Fibroblast of pulmonary artery (primary cell): ENCODE measurements at regions not wholly inside any gene's neighbourhood (a gene's known extent, or its start where the extent isn't known, plus 50 kb on each side); places are given as distances from the start of the nearest gene placed in this dataset.

Source experiments
- DNase-seq: peaks from one replicate; pipeline ENCODE4 v3.0.0-alpha.2; 2010; ENCODE audit warnings: low read depth
- H3K4me3 ChIP-seq: replicated peaks from 2 replicates; pipeline ENCODE4 v1.5.1; 2011; ENCODE audit warnings: low read depth, mild to moderate bottlenecking, control low read depth, low read length, moderate library complexity
- TF ChIP-seq, protein P1 (sequence below): IDR thresholded peaks from 2 replicates; pipeline ENCODE4 v1.5.1; 2011; ENCODE audit warnings: mild to moderate bottlenecking, control low read depth, low read length, inconsistent platforms; ENCODE audit errors: missing control alignments

DNA sequence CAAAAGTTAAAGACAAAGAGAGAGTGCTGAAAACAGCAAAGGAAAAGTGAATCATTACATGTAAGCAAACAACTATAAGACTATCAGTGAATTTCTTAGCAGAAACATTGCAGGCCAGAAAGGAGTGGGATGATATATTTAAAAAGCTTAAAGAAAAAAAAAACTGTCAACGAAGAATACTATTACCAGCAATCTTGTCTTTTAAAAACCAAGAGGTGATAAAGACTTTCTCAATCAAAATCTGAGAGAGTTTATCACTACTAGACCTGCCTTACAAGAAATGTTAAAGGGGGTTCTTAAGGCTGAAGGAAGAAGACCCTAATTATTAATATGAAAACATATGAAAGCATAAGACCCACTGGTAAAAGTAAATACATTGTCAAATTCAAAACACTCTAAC is 132.5 kb upstream of the ZCCHC13 start:
- H3K4me3 ChIP-seq: no peak overlapping the region
- TF ChIP-seq, protein P1, sequence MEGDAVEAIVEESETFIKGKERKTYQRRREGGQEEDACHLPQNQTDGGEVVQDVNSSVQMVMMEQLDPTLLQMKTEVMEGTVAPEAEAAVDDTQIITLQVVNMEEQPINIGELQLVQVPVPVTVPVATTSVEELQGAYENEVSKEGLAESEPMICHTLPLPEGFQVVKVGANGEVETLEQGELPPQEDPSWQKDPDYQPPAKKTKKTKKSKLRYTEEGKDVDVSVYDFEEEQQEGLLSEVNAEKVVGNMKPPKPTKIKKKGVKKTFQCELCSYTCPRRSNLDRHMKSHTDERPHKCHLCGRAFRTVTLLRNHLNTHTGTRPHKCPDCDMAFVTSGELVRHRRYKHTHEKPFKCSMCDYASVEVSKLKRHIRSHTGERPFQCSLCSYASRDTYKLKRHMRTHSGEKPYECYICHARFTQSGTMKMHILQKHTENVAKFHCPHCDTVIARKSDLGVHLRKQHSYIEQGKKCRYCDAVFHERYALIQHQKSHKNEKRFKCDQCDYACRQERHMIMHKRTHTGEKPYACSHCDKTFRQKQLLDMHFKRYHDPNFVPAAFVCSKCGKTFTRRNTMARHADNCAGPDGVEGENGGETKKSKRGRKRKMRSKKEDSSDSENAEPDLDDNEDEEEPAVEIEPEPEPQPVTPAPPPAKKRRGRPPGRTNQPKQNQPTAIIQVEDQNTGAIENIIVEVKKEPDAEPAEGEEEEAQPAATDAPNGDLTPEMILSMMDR: no peak
- no peak for DNase-seq

GRCh38 chrX:74162199-74162598 is 141.8 kb upstream of the ZCCHC13 start:
- TF ChIP-seq, protein P1: no peak

DNA sequence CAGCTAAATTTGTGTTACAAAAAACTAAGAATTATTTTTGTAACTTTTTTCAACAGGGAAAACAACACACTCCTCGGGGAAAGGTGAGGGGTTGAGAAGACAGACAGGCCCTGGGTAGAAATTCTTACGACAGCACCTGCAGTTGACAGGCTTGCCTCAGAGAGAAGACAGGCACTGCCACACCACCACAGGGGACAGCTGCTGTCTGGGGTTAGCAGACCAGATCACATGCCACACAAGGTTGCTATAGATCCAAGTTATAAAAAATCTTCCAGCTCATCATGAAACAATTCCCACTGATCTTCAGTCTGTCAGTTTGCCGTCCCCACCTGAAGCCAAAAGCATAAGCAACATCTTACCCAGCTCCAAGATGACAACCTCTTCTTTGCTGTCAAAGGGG is 143.2 kb upstream of the ZCCHC13 start:
- DNase-seq: no peak
- H3K4me3 ChIP-seq: no peak overlapping the region
- TF ChIP-seq, protein P1: no peak

More at GRCh38 chrX:74162199-74162598, 141.8 kb upstream of the ZCCHC13 start:
- DNase-seq: no peak
- no peak overlapping the region for H3K4me3 ChIP-seq

GRCh38 chrX:74160358-74160757 is 143.6 kb upstream of the ZCCHC13 start:
- no peak overlapping the region for H3K4me3 ChIP-seq
- TF ChIP-seq, protein P1: no peak
- no peak for DNase-seq

DNA sequence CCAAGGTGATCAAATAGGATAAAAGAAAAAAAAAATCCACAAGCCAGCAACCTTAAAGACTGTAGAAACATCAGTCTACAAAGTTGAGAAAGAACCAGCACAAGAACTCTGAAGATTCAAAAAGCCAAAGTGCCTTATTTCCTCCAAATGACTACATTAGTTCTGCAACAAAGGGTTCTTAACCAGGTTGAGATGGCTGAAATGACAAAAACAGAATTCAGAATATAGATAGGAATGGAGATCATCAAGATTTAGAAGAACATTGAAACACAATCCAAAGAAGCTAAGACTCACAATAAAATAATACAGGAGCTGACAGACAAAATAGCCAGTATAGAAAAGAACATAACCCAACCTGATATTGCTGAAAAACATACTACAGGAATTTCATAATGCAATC is 156.5 kb upstream of the ZCCHC13 start:
- DNase-seq: no peak
- no peak overlapping the region for H3K4me3 ChIP-seq
- TF ChIP-seq, protein P1: no peak

DNA sequence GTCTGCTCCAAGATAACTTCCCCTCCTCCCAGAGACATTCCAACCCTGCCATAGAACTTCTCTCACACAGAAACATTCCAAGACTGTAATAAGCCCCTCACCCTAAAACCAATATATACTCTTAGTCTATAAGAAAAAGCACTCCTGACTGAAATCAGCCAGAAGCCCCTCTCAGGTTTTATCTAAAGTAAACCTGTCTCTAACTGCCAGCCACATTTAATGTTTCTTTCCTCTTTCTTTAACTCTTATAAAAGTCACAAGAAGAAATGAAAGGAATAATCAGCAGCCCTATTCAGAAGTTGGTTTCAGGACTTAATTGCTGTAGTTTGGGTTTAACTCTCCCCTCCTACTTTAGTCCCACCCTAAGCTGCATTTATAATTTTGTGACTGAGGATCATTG is 165.0 kb upstream of the ZCCHC13 start:
- no peak for DNase-seq
- TF ChIP-seq, protein P1: no peak
- H3K4me3 ChIP-seq: no peak overlapping the region

- TF ChIP-seq, protein P1: peak; percentile 52
- H3K4me3 ChIP-seq: no peak overlapping the region
- DNase-seq: peak; percentile 75
Measured at GRCh38 chrX:74133156-74133796, 170.7 kb upstream of the ZCCHC13 start.
